GM19238 (cell line): ENCODE measurements at regions not wholly inside any gene's neighbourhood (a gene's known extent, or its start where the extent isn't known, plus 50 kb on each side); places are given as distances from the start of the nearest gene placed in this dataset.

Experiments used
- DNase-seq: peaks from one replicate; pipeline ENCODE4 v3.0.0; 2011; ENCODE audit warnings: low spot score; ENCODE audit not compliant: insufficient read length

DNA sequence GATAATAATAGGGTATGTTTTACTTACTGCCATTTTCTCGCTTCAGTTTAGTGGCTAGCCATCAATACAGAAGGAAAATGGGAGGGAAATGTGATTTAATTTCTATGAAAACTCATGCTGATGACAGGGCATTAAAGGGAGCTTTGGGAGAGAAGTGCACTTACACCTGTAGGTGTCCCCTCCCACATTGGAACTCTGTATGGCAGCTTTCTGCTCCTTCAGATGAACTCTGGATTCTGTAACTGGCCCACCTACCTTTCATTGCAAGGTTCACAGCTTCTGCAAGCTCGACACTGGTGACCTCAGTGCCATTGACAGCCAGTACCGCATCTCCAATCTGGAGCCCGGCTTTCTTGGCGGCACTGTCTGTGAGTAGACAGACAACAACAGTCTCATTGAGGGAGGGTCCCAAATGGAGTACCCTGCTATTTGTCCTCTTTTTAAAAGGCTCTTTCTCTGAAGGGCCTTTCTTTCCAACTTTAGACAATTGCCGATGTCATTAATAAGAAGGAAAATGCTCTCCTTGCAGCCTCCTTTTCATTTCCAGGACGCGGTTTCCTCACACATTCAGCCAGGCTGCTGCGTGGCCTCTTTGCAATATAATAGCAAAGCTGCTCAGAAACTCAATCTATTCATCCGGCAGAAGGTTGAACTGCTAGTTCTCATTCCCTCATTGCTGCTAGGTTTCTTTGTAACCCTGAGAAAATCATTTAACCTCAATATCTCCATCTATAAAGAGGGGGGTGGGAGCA is 63.6 kb downstream of the NUDT12 start:
- DNase-seq = no peak

DNA sequence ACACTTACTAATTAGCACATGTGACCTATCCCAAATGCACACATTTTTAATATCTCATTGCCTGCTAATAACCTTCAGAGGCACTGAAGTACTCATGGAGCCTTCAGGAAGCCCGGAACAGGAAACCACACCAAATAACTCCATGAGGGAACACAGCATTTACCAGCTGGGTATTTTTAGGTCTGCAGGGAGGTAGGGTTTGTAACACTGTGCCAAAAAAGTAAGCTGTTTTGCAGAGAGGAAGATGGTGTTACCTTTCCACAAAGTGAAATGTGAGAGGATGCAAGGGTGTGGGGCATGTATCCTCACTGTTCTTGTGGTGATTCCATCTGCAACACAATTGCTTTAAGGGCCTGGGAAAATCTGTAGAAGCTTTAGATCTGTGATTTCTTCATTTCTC is 64.4 kb downstream of the NUDT12 start:
- no peak for DNase-seq

DNA sequence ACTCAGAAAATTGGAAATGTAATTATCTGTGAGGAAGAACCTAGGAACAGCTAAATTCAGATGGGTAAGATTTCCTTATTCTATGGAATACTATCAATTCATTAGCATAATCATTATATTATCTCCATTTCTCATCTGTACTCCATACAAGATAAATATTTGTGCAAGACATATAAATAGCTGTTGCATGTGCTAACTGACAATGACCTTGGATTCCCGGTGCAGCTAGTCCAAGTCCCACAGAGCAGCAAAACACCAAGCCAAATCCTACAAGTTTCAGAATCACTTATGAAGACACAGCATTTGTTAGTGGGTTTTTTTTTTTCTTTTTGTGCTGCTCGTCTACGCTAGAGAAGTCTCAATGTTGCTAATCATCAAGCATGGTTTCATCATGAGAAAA is 64.8 kb downstream of the NUDT12 start:
- no peak for DNase-seq

- DNase-seq = no peak
These were observed 72.4 kb downstream of the NUDT12 start for GRCh38 chr5:103490030-103490739.

DNA sequence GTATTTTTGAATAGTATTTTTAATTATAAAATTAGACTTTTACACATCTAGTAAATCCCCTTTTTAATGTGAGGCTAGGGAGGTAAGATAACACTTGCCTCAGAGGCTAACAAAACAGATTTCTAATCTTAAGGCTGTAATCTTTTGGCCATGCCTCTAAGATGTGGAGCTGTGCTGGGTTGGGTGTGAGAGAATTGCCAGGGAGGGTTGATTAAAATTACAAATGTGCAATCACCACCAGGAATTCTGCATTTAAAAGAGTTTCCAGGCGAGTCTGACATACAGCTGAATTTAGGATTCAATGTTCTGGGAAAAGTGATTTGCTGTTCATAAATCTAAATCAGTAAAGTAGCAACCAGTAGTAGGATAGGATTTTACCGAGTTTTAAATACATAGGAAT is 73.3 kb downstream of the NUDT12 start:
- DNase-seq = no peak

- DNase-seq = no peak
These were observed 74.6 kb downstream of the NUDT12 start for GRCh38 chr5:103487822-103488493.

GRCh38 chr5:103487218-103487617 is 75.4 kb downstream of the NUDT12 start:
- DNase-seq = no peak

DNA sequence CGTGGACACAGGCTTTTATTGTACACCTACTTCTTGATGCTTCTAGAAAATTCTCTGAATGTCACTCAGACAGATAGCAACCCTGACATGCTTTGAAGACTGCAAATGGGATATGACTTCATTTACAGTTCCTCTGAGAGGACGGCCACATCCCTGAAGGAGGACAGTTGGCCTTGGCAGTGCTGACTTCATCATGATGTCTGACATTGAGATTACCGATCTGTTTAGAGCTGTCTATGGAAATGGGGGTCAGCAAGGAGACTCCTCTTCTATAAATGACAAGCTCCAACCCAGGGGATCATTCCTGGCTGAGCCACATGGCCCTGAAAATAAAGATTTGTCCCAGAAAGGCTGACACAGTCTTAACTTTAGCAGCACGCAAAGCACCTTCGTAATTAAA is 75.8 kb downstream of the NUDT12 start:
- DNase-seq = no peak

DNA sequence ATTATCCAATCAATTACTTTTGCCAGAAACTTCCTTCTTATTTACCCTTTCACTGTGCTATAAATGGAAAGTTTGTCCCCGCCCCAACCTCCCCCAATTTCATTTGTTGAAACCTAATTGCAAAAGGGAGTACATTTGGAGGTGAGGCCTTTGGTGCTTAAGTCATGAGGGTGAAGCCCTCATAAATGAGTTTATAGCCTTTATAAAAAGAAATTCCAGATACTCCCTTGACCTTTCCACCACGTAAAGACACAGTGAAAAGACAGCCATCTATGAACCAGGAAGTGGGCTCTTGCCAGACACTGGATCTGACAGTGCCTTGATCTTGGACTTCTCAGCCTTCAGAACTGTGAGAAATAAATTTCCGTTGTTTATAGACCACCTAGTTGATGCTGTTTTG is 82.3 kb downstream of the NUDT12 start:
- DNase-seq = no peak

DNA sequence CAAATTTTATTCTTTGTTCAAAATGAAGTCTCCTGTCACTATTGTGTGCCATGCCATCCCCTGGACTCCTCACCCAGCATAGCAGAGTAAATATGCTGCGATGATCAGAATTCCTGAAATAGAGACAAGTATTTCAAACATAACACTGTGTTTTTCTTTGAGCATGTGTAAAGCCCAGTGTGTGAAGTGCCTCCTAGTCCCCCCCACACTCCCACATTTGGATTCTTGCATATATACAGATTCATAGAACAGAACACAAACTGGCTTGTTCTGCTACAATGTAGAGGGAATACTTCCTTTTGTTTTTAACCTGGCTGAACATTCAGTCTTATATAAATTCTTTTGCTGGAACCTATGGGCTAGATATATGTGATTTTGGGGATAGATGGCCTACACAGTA is 84.9 kb downstream of the NUDT12 start:
- DNase-seq = no peak

DNA sequence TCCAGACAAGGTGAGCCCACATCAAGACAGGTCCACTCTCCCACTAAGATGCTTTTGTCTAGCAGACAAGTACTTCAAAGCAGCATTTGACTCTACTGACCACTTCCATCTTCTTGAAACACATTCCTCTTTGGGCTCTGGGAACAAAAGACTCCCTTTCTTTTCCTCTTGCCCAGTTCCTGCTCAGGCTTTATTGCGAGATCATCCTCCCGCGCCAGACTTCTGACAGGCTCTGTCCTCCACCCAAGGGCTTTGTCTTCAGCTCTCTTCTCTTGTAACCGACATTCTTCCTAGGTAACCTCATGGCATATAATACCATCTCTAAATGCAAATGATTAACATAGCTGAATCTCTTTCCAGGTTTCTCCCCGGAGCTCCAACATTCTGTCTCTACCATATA is 85.8 kb downstream of the NUDT12 start:
- DNase-seq = no peak

- peak; percentile 1 for DNase-seq
These were observed 86.9 kb downstream of the NUDT12 start for GRCh38 chr5:103475629-103476240.

DNA sequence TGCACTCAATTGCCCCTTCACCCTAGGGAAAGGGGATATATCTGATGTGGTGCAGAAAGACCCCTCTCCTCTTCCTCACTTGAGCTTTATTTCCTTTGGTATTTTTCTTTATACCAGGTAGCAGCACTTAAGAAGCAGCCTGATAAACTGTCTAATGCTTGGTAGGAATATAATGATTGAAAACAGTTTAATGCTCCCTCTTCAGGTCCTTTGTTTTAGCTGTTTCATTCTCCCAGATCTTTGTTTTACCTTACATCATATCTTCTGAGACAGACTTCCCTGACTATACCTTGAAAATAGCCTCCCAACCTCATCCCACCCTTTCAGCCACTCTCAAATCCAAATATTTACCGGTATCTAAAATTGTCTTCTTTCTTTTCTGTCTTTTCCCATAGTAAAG is 87.9 kb downstream of the NUDT12 start:
- DNase-seq = no peak

GRCh38 chr5:103473725-103474124 is 88.9 kb downstream of the NUDT12 start:
- no peak for DNase-seq

GRCh38 chr5:103472830-103473229 is 89.8 kb downstream of the NUDT12 start:
- no peak for DNase-seq

- DNase-seq = no peak
These were observed 90.3 kb downstream of the NUDT12 start for GRCh38 chr5:103472265-103472664.

DNA sequence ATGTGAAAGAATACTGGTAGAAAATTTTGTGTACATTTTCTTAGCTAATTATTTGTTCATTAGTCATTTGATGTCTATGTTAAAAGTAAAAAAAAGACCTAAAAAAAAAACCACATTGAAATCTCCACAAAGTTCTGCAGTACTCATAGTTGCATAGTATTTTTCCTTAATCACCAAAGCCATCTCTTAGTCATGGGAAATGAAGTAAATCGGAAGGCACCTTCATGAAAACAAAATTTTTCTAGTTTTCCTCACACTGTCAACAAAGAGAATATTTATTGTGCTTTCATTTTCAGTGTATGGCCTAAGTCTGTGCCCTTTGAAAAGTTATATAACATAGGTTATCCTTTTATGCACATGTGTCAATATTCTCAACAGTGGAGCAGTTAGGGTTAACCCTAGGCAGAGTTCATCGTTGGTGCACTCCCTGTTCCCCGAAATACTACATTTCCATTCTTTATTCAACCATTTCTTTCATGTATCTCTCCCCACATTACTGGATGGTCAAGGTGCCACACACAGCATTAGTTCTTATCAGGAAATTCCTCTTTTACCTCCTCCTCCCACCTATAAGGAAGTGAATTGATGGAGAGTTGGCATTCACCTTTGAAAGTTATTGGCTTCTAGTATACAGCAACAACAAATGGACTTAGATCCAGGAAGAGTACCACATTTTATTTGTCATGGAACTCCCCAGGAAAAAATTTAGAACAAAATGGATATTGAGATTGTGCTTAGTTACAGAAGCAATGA is 93.1 kb downstream of the NUDT12 start:
- no peak for DNase-seq

- no peak for DNase-seq
These were observed 94.8 kb downstream of the NUDT12 start for GRCh38 chr5:103467831-103468230.

DNA sequence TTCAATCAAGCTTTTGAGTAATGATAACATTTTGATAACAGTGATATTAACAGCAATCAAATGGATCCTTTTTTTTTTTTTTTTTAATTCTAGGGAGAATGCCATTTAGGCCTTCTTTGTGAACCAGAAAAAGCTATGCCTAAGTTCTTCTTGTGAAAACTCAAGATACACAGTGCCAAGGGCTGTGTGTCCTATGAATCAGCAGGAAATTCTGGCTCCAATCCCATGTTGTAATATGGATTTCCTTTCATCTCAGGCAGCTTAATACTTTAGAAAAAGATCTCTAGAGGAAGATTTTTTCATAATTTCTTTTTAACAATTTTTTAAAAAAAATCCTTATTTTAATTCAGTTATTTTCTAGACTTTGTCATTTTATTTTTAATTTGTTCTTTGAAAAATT is 96.1 kb downstream of the NUDT12 start:
- DNase-seq = no peak

- DNase-seq = no peak
These were observed 96.7 kb downstream of the NUDT12 start for GRCh38 chr5:103465891-103466290.

DNA sequence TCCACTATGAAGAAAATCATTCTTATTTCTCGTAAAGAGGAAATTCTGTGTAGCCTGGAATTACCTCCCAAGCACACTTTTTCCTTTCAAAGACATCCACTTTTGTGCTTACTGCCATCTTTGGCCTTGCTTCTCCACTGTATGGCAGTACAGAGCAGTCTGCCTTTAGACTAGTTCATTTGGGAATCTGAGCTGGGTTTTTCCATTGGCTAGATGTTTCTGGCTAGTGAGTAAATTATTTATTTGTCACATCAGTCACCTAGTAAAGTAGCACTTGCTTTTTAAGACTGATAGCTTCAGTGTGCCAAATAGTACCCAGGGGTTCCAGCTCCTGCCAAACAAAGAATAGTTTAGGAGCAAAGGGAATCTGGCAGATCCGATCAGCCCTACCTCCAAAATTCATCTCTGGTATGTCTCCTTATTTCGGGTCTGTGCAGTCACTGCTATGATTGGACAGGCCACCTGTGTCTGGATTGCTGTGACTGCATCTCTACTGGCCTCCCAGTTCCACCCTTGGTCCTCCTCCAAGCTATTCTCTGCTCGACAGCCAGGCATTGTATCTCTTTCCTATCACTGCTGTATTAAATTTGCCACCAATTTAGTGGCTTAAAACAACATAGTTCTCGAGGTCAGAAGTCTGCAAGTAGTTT is 97.6 kb downstream of the NUDT12 start:
- DNase-seq = no peak
